MM.1S (cell line): ENCODE measurements at regions not wholly inside any gene's neighbourhood (a gene's known extent, or its start where the extent isn't known, plus 50 kb on each side); places are given as distances from the start of the nearest gene placed in this dataset.

Source experiments
- EZH2 ChIP-seq: fragments of 300-600 bp; sonication (generic); optimal IDR thresholded peaks from 2 replicates; pipeline ENCODE3; 2017; ENCODE audit warnings: low read depth, mild to moderate bottlenecking, antibody characterized with exemption, low read length, mixed read lengths
- EZH2phosphoT487 ChIP-seq: fragments of 300-600 bp; sonication (generic); IDR thresholded peaks from 2 replicates; pipeline ENCODE4 v1.6.1; 2018; ENCODE audit warnings: antibody characterized with exemption, low read length
- TF ChIP-seq, protein P1 (sequence below): fragments of 300-600 bp; sonication (generic); IDR thresholded peaks from 2 replicates; pipeline ENCODE4 v1.5.1; 2016; ENCODE audit warnings: antibody characterized with exemption, low read length, mixed read lengths

DNA sequence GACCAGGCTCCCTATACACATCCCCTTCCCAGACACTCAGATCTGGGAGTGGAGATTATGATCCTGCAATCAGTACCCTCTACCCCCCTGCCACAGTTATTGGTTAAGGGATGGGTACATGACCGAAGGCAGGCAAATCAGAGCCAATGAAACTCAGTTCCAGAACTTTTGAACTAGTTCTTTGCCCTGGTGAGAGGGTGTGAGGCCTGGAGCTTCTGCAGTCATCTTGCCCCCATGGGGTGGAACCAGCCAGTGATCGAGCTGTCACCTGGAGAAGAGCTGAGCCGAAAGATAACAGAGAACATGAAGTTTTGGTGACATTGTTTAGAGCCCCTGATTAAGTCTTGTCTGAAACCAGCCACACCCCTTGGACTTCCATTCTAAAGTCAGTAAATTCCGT, 88.2 kb upstream of the DUSP5 start:
- TF ChIP-seq, protein P1, sequence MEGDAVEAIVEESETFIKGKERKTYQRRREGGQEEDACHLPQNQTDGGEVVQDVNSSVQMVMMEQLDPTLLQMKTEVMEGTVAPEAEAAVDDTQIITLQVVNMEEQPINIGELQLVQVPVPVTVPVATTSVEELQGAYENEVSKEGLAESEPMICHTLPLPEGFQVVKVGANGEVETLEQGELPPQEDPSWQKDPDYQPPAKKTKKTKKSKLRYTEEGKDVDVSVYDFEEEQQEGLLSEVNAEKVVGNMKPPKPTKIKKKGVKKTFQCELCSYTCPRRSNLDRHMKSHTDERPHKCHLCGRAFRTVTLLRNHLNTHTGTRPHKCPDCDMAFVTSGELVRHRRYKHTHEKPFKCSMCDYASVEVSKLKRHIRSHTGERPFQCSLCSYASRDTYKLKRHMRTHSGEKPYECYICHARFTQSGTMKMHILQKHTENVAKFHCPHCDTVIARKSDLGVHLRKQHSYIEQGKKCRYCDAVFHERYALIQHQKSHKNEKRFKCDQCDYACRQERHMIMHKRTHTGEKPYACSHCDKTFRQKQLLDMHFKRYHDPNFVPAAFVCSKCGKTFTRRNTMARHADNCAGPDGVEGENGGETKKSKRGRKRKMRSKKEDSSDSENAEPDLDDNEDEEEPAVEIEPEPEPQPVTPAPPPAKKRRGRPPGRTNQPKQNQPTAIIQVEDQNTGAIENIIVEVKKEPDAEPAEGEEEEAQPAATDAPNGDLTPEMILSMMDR, result no peak
- TF ChIP-seq EZH2, result no peak
- TF ChIP-seq EZH2phosphoT487, result no peak
